GM19463 (cell line): ENCODE measurements at regions not wholly inside any gene's neighbourhood (a gene's known extent, or its start where the extent isn't known, plus 50 kb on each side); places are given as distances from the start of the nearest gene placed in this dataset.

Experiments used
- ATAC-seq: cut with Tn5 transposase; IDR thresholded peaks from one replicate; pipeline ENCODE4 v1.9.1; 2021; ENCODE audit warnings: mild to moderate bottlenecking, moderate library complexity; ENCODE audit not compliant: unreplicated experiment

GRCh38 chr11:133723056-133723455 is 122.3 kb downstream of the SPATA19 start:
- no peak for ATAC-seq

DNA sequence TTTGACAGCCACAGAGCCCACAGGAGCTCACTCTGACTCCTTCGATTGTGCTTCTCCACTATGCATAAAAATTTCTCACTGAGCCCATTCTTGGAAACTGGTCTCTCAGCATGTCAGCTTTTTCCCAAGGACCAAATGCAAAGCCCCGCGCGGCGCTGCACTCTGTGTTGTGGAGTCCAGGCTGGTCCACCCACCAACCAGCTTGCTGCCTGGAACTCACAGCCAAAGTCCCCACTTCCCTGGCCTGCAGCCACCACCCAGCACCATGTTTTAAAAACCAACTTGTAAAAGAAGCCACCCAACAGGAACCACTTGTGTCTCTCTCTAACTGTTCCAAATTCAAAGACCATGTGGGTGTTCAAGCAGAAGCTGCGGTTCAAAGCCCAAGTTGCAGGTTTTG is 124.4 kb downstream of the SPATA19 start:
- ATAC-seq, result no peak

GRCh38 chr11:133719532-133720235 is 125.6 kb downstream of the SPATA19 start:
- no peak for ATAC-seq

GRCh38 chr11:133718831-133719230 is 126.5 kb downstream of the SPATA19 start:
- no peak for ATAC-seq

- ATAC-seq, result no peak
Measured at GRCh38 chr11:133718238-133718637, 127.1 kb downstream of the SPATA19 start.

- no peak for ATAC-seq
Measured at GRCh38 chr11:133716602-133717001, 128.7 kb downstream of the SPATA19 start.

DNA sequence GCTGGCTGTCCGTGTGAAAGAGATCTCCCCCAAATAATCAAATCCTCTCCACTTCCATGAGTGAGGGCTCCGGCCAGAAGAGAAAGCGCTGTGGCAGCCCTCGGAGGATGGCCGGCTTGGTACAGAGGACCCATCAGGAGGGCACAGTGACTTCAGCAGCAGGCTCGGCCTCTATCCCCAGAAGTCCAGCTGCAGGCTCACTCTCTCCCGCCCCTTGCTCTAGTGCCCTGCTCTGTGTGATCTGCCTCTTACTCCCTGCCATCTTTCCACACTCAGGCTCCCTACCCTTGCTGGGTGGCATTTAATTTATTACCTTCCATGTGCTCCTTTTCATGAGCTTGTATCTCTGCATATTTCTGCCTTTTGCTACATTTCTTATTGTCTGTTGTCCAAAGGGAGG is 129.7 kb downstream of the SPATA19 start:
- no peak for ATAC-seq

GRCh38 chr11:133714471-133715375 is 130.6 kb downstream of the SPATA19 start:
- ATAC-seq, result no peak

GRCh38 chr11:133713844-133714243 is 131.5 kb downstream of the SPATA19 start:
- ATAC-seq, result no peak

DNA sequence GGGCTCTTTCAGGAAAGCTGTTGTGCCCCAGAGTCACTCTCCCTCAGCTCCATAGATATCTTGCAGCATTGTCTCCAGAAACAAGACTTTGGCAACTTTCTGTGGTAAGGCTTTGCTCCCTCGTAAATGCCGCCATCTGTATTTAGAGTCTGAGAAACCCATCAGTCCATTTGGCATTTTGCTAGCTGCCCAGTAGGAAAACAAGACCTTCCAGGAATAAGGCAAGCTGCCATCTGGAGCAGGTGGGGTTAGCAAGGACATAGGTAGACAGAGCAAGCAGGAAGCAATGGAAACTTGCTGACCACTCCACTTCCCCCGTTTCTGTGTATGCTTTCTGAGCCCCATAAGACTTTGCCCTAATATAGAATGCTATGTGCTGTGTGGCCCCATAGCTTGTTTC is 131.9 kb downstream of the SPATA19 start:
- ATAC-seq, result no peak

GRCh38 chr11:133712051-133712560 is 133.2 kb downstream of the SPATA19 start:
- no peak for ATAC-seq

GRCh38 chr11:133711545-133711944 is 133.8 kb downstream of the SPATA19 start:
- ATAC-seq, result no peak

DNA sequence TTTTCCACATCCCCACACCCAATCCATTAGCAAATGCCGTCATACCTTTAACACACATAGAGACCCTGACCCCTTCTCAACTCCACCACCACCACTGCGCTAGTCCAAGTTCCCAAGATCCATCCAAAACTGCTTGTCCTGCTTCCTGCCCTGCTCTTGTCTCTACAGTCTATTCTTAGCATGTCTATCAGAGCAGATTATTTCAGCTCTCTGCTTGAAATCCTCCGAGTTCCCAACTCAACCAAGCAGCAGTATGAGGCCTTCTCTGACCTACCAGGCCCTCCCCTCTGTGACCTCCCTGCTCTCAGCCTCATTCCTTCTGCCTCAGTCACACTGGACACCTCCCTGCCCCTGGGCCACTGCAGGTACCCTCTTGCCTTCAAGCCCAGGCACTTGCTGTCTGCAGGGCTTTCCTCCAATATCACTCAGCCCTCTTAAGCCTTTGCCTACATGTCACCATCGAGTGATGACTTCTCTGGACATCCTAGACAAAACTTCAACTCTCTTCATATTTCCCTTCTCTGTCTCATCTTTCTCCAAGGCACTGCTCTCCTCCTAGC is 134.6 kb downstream of the SPATA19 start:
- ATAC-seq, result no peak

DNA sequence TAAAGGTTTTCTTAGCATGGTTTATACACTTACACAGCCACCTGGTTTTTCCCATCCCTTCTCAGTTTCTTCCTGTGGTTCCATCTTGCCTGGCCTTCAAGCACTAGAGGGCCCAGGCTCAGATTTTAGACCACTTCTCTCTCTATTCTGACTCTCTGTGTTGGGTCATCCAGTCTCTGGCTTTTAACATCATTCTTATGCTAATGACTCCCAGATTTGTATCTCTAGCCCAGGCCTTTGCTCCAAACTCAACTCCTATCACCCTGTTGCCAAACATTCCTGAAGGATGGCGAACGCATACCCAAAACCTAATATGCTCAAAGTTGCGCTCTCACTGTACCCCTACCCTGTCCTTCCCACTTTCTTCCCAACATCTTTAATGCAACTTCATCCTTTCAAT is 135.1 kb downstream of the SPATA19 start:
- no peak for ATAC-seq

- ATAC-seq, result no peak
Measured at GRCh38 chr11:133708547-133709051, 136.7 kb downstream of the SPATA19 start.

GRCh38 chr11:133706925-133707794 is 138.2 kb downstream of the SPATA19 start:
- ATAC-seq, result no peak

DNA sequence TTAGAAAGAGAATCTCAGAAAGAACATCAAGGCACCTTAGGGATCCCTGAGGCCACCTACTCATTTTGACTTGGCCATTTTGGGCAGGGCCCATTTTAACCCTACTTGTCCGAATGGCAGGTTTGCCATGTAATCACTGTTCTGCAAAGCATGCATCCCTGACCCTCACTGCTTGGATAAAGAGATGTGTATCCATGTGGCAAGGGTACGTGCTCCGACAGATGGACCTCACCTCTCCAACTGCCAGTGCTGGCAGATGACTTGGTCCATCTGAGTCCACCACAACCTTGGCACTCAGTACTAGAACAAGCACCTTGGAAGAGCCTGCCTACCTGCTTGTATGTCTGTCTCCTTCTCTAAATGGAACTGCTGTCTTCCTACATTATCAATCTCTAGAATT is 139.4 kb downstream of the SPATA19 start:
- ATAC-seq, result no peak

- no peak for ATAC-seq
Measured at GRCh38 chr11:133705074-133705648, 140.2 kb downstream of the SPATA19 start.

DNA sequence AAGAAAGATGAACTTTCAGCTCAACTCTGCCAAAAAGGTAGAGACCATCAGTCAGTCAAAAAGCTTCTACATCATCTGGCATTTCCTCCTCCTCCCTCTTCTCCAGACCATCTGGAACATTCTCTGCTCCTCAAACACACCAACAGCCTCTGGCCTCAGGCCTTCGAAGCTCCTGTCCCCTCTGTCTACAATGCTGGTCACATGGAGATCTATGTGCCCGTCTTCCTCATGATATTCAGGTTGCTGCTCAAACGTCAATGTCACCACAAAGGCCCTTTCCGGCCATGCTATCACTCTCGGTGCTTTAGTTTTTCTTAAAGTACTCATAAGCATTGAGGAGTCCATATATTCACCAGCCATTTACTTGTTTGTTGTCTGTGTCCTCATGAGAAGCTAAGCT is 146.2 kb downstream of the SPATA19 start:
- no peak for ATAC-seq

GRCh38 chr11:133698654-133699053 is 146.7 kb downstream of the SPATA19 start:
- ATAC-seq, result no peak
